WTC11 (cell line): ENCODE measurements at regions not wholly inside any gene's neighbourhood (a gene's known extent, or its start where the extent isn't known, plus 50 kb on each side); places are given as distances from the start of the nearest gene placed in this dataset.

Experiments used
- ATAC-seq: fragments of 200-7000 bp; cut with Tn5 transposase; 2 replicates; pipeline ENCODE4 v1.10.0; 2021; ENCODE audit warnings: mild to moderate bottlenecking, moderate library complexity
- CTCF ChIA-PET: fragments of 300-600 bp; sonication (Branson Sonifier 250); formaldehyde crosslinking; loops from one replicate; lab custom pipeline; 2021; ENCODE audit warnings: antibody characterized with exemption; lab: Charles Lee
- POLR2A ChIA-PET: fragments of 350-600 bp; sonication (Branson Sonifier 250); formaldehyde crosslinking; loops from one replicate; lab custom pipeline; 2021; ENCODE audit warnings: antibody characterized with exemption; lab: Charles Lee
- DNase-seq: peaks from one replicate; pipeline ENCODE4 v3.0.0; 2021; ENCODE audit warnings: low spot score
- H3K27ac Mint-ChIP-seq: 2 replicates; pipeline ENCODE4 v1.8.0; 2021; ENCODE audit warnings: mixed read lengths
- H3K27me3 Mint-ChIP-seq: 2 replicates; pipeline ENCODE4 v1.8.0; 2021; ENCODE audit warnings: low read depth, mild to moderate bottlenecking, moderate library complexity, mixed read lengths
- H3K36me3 Mint-ChIP-seq: 2 replicates; pipeline ENCODE4 v1.8.0; 2021; ENCODE audit warnings: mixed read lengths
- H3K4me1 Mint-ChIP-seq: 2 replicates; pipeline ENCODE4 v1.8.0; 2022; ENCODE audit warnings: mixed read lengths
- H3K4me3 Mint-ChIP-seq: 2 replicates; pipeline ENCODE4 v1.8.0; 2021; ENCODE audit warnings: mild to moderate bottlenecking, moderate library complexity, mixed read lengths
- H3K9me3 Mint-ChIP-seq: 2 replicates; pipeline ENCODE4 v1.8.0; 2021; ENCODE audit warnings: mixed read lengths
- AFF4 ChIP-seq: sonication (generic); formaldehyde crosslinking; IDR thresholded peaks from 2 replicates; pipeline ENCODE4 v1.8.1; 2023; ENCODE audit warnings: mild to moderate bottlenecking, missing genetic modification reagents, borderline replicate concordance
- ATF1 ChIP-seq: sonication (generic); formaldehyde crosslinking; IDR thresholded peaks from 2 replicates; pipeline ENCODE4 v1.8.1; 2023; ENCODE audit warnings: mild to moderate bottlenecking, moderate library complexity, missing genetic modification reagents
- ATF3 ChIP-seq: sonication (generic); formaldehyde crosslinking; conservative IDR thresholded peaks from 2 replicates; pipeline ENCODE4 v1.8.1; 2022; ENCODE audit warnings: mild to moderate bottlenecking, missing genetic modification reagents
- CTCF ChIP-seq: fragments of 200-600 bp; IDR thresholded peaks from 2 replicates; pipeline ENCODE4 v1.8.0; 2022; ENCODE audit warnings: antibody characterized with exemption
- ESRRA ChIP-seq: sonication (generic); formaldehyde crosslinking; IDR thresholded peaks from 2 replicates; pipeline ENCODE4 v1.8.1; 2022; ENCODE audit warnings: mild to moderate bottlenecking, missing genetic modification reagents, borderline replicate concordance
- GABPB1 ChIP-seq: sonication (generic); formaldehyde crosslinking; IDR thresholded peaks from 2 replicates; pipeline ENCODE4 v1.8.1; 2023; ENCODE audit warnings: mild to moderate bottlenecking, missing genetic modification reagents
- NFYB ChIP-seq: sonication (generic); formaldehyde crosslinking; conservative IDR thresholded peaks from 2 replicates; pipeline ENCODE4 v1.8.0; 2022; ENCODE audit warnings: low read depth, missing genetic modification reagents
- NR3C1 ChIP-seq: sonication (generic); formaldehyde crosslinking; conservative IDR thresholded peaks from 2 replicates; pipeline ENCODE4 v1.8.1; 2023; ENCODE audit warnings: low read depth, mild to moderate bottlenecking, missing genetic modification reagents
- PRDM15 ChIP-seq: sonication (generic); formaldehyde crosslinking; IDR thresholded peaks from 2 replicates; pipeline ENCODE4 v1.8.0; 2022; ENCODE audit warnings: missing genetic modification reagents
- ZNF281 ChIP-seq: sonication (generic); formaldehyde crosslinking; IDR thresholded peaks from 2 replicates; pipeline ENCODE4 v1.8.0; 2023; ENCODE audit warnings: mild to moderate bottlenecking, missing genetic modification reagents
- ZNF423 ChIP-seq: fragments of 250-450 bp; sonication (Bioruptor Pico); IDR thresholded peaks from 2 replicates; pipeline ENCODE4 v2.1.2; 2022; ENCODE audit warnings: mild to moderate bottlenecking, moderate library complexity
- ZNF512 ChIP-seq: sonication (generic); formaldehyde crosslinking; IDR thresholded peaks from 2 replicates; pipeline ENCODE4 v1.8.1; 2022; ENCODE audit warnings: missing genetic modification reagents, borderline replicate concordance
- ZNF532 ChIP-seq: fragments of 250-450 bp; sonication (Bioruptor Pico); IDR thresholded peaks from 2 replicates; pipeline ENCODE4 v1.9.0; 2021; ENCODE audit warnings: mild to moderate bottlenecking, borderline replicate concordance
- ZNF671 ChIP-seq: fragments of 250-450 bp; sonication (Bioruptor Pico); IDR thresholded peaks from 2 replicates; pipeline ENCODE4 v1.8.0; 2021; ENCODE audit warnings: mild to moderate bottlenecking
- ZSCAN18 ChIP-seq: fragments of 250-450 bp; sonication (Bioruptor Pico); IDR thresholded peaks from 2 replicates; pipeline ENCODE4 v2.1.2; 2022; ENCODE audit warnings: mild to moderate bottlenecking, moderate library complexity

- no peaks in the 10 kb centered on the region for H3K36me3 Mint-ChIP-seq
- peaks cover 29% of the 10 kb centered on the region for H3K9me3 Mint-ChIP-seq
- ChIA-PET CTCF (no interaction called here), POLR2A (no interaction called here)
- TF ChIP-seq GABPB1 (CRISPR knock-in tag) = no peak
- TF ChIP-seq AFF4 = no peak
- TF ChIP-seq NFYB (CRISPR knock-in tag) = no peak
- TF ChIP-seq ZNF671 = no peak
- no peak for TF ChIP-seq ATF3 (CRISPR knock-in tag)
- TF ChIP-seq CTCF = no peak
- TF ChIP-seq ZNF423 (CRISPR knock-in tag) = no peak
- no peak overlapping the region for H3K27ac Mint-ChIP-seq
- no peak overlapping the region for H3K4me3 Mint-ChIP-seq
- ATAC-seq = no peak
- no peak for DNase-seq
- peaks cover 3% of the 10 kb centered on the region; the same call in 1 of the 2 replicates for H3K4me1 Mint-ChIP-seq
- H3K27me3 Mint-ChIP-seq = no peaks in the 10 kb centered on the region
Measured at GRCh38 chr7:41847151-41847550, 144.3 kb upstream of the INHBA start.

GRCh38 chr7:41842956-41843355 lies 140.1 kb upstream of the INHBA start:
- no peak overlapping the region for H3K4me3 Mint-ChIP-seq
- no peaks in the 10 kb centered on the region; the same call in 1 of the 2 replicates for H3K4me1 Mint-ChIP-seq
- no peaks in the 10 kb centered on the region for H3K27me3 Mint-ChIP-seq
- no peak overlapping the region for H3K27ac Mint-ChIP-seq
- peaks cover 18% of the 10 kb centered on the region for H3K9me3 Mint-ChIP-seq
- DNase-seq (no peak), ATAC-seq (no peak)
- CTCF ChIA-PET = no interaction called here
- POLR2A ChIA-PET = no interaction called here
- H3K36me3 Mint-ChIP-seq = no peaks in the 10 kb centered on the region
- no peak for TF ChIP-seq ATF1 (CRISPR knock-in tag)
- no peak for TF ChIP-seq ZNF532 (CRISPR knock-in tag)
- no peak for TF ChIP-seq NR3C1 (CRISPR knock-in tag)
- no peak for TF ChIP-seq ZNF512 (CRISPR knock-in tag)
- TF ChIP-seq ESRRA (CRISPR knock-in tag) = no peak
- no peak for TF ChIP-seq PRDM15 (CRISPR knock-in tag)
- TF ChIP-seq ZNF281 (CRISPR knock-in tag) = no peak
- no peak for TF ChIP-seq ZSCAN18 (CRISPR knock-in tag)
